Hematopoietic multipotent progenitor cell treated with erythropoietin and hydrocortisone succinate and interleukin-3 and kit ligand, for 6 days (in vitro differentiated cells): ENCODE measurements at regions not wholly inside any gene's neighbourhood (a gene's known extent, or its start where the extent isn't known, plus 50 kb on each side); places are given as distances from the start of the nearest gene placed in this dataset.

Source experiments
- DNase-seq: peaks from one replicate; pipeline ENCODE4 v3.0.0-alpha.2; 2015

DNA sequence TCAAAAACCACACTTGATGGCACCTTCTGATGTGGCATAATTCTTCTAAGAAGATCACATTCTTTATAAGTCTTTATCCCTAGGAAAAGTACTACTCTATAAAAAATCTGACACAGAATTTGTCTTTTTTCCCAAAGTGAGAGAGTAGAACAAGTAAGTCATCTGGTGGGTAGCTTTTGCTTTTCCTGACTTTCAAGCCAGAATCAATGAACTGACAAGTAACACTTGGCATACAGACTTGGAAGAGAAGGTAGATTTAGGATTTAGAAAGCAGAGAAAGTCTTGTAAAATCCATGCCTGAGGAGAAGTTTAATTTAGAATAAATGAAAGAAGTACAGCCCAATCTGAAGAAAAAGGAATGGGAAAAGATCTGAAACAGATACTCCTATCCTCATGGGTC, 66.6 kb upstream of the TUSC7 start:
- no peak for DNase-seq

DNA sequence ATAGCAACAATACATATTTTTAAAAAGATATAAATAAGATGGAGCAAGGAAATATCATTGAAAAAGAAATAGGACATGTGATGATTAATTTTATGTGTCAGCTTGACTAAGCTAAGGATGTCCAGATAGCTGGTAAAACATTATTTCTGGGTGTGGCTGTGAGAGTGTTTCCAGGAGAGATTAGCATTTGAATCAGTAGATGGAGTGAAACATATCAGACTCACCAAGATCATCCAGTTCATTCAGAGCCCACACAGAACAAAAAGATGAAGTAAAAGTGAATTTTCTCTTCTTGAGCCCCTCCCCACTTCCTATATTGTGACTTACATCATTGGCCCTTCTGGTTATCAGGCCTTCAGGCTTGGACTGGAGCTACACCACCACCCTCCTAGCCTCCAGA, 61.6 kb upstream of the TUSC7 start:
- DNase-seq, result no peak
